ENCODE measurements at regions not wholly inside any gene's neighbourhood (a gene's known extent, or its start where the extent isn't known, plus 50 kb on each side); places are given as distances from the start of the nearest gene placed in this dataset.

- no peaks in the 10 kb centered on the region for H3K36me3 ChIP-seq (ENCODE audit: control insufficient read depth, insufficient read depth, low read length)
- no peak for ATAC-seq
- H2AFZ ChIP-seq (ENCODE audit: low read depth, low read length), result no peak overlapping the region
- H3K9me3 ChIP-seq (replicated peaks; ENCODE audit: control insufficient read depth, insufficient read depth, low read depth, low read length), result no peaks in the 10 kb centered on the region
- in situ Hi-C loops (cut with MboI), result no loop called here
- H3K27me3 ChIP-seq (ENCODE audit: control insufficient read depth in 2 of 2, insufficient read depth in 2 of 2, low read length in 2 of 2), result no peaks in the 10 kb centered on the region; a peak in 1 of 5 replicates
- no peaks in the 10 kb centered on the region for H3K9me1 ChIP-seq (ENCODE audit: control insufficient read depth, insufficient read depth, low read length)
- POLR2A ChIA-PET, result no interaction called here
- intact Hi-C loops (cut with micrococcal nuclease), result no loop called here
- BruUV-seq (replicated peaks), result no TSS peak
- TF ChIP-seq ETV1 (tag; conservative IDR thresholded peaks at IDR 0.05; ENCODE audit: low read depth), result no peak
- TF ChIP-seq ZFP1 (CRISPR knock-in tag; IDR thresholded peaks at IDR 0.05), result no peak
- no peak for TF ChIP-seq ZNF444 (CRISPR knock-in tag; IDR thresholded peaks at IDR 0.05)
- TF ChIP-seq FOS (IDR thresholded peaks at IDR 0.05; ENCODE audit: extremely low read depth, insufficient read length), result no peak
- TF ChIP-seq HDAC1 (IDR thresholded peaks at IDR 0.05), result no peak
- TF ChIP-seq KLF6 (CRISPR knock-in tag; IDR thresholded peaks at IDR 0.05; ENCODE audit: borderline replicate concordance), result no peak
- no peak for TF ChIP-seq ZBTB7A (IDR thresholded peaks at IDR 0.05; ENCODE audit: borderline replicate concordance, control insufficient read depth, low read depth, low read length)
- TF ChIP-seq SIRT6 (IDR thresholded peaks at IDR 0.05; ENCODE audit: low read depth, low read length), result no peak
- TF ChIP-seq ELF4 (CRISPR knock-in tag; IDR thresholded peaks at IDR 0.05), result no peak
- no peak for TF ChIP-seq MCM5 (IDR thresholded peaks at IDR 0.05; ENCODE audit: low read depth)
- TF ChIP-seq RBM15 (IDR thresholded peaks at IDR 0.05; ENCODE audit: insufficient read depth, low read length), result no peak
- no peak for TF ChIP-seq THRB (CRISPR knock-in tag; conservative IDR thresholded peaks at IDR 0.05)
- no peak for TF ChIP-seq ZNF79 (CRISPR knock-in tag; IDR thresholded peaks at IDR 0.05; ENCODE audit: low read depth)
- TF ChIP-seq ZNF3 (CRISPR knock-in tag; IDR thresholded peaks at IDR 0.05), result no peak
- no peak for TF ChIP-seq DACH1 (IDR thresholded peaks at IDR 0.05; ENCODE audit: partially characterized antibody)
- no peak for TF ChIP-seq ARID1B (IDR thresholded peaks at IDR 0.05)
- TF ChIP-seq CBX2 (IDR thresholded peaks at IDR 0.05; ENCODE audit: insufficient read depth, low read length, poor library complexity, severe bottlenecking), result no peak
- TF ChIP-seq CCNT2 (IDR thresholded peaks at IDR 0.05; ENCODE audit: borderline replicate concordance, extremely low read depth, insufficient read length, low read depth, low read length), result no peak
- TF ChIP-seq MYC (IDR thresholded peaks at IDR 0.05; ENCODE audit: low read depth, low read length), result no peak
- TF ChIP-seq MYC (CRISPR knock-in tag; IDR thresholded peaks at IDR 0.05; ENCODE audit: borderline replicate concordance, low read depth), result no peak
- no peak for TF ChIP-seq ZNF586 (CRISPR knock-in tag; conservative IDR thresholded peaks at IDR 0.05)
- no peak overlapping the region for H3K4me3 ChIP-seq
- H3K4me2 ChIP-seq (ENCODE audit: insufficient read depth, low read length), result no peak overlapping the region
- no peaks in the 10 kb centered on the region for H3K4me1 ChIP-seq (replicated peaks in 1 of 2; ENCODE audit: control insufficient read depth in 2 of 2, insufficient read depth in 2 of 2, low read length in 2 of 2)
- WGBS (ENCODE audit: insufficient coverage, low coverage, missing lambda C conversion rate), result 3% methylated on average over 3 of the region's 3 CpGs
- no peak overlapping the region for H3K27ac ChIP-seq (ENCODE audit: extremely low read depth, low read depth, low read length)
- no peak overlapping the region for H3K9ac ChIP-seq (ENCODE audit: insufficient read depth in 1 of 2, low read depth in 2 of 2, low read length in 2 of 2)
- DNase-seq (ENCODE audit: extremely low read depth in 1 of 4, low spot score in 3 of 4), result no peak
- no peaks in the 10 kb centered on the region for H4K20me1 ChIP-seq (replicated peaks; ENCODE audit: control insufficient read depth, insufficient read depth, low read length)
- CTCF ChIA-PET (ENCODE audit: low intra/inter-chr PET ratio), result interaction anchor here (0.6 kb wide), 1 partner anchor 148 kb away, joined by 5 read pairs; no protein-coding TSS in a partner anchor
- no peak for FAIRE-seq
- no peaks in the 10 kb centered on the region for H3K79me2 ChIP-seq (ENCODE audit: control insufficient read depth, insufficient read depth, low read length)
Measured at GRCh38 chr15:60219866-60220265, 177.9 kb downstream of the ANXA2 start.

Data from K562 (cell line).